SIG-M5 treated with dmso at 0.1 percent for 504 hours (cell line): ENCODE measurements at regions not wholly inside any gene's neighbourhood (a gene's known extent, or its start where the extent isn't known, plus 50 kb on each side); places are given as distances from the start of the nearest gene placed in this dataset.
A peak's percentile ranks its signal among the peaks of the same experiment; 100 is the strongest.
"Not testable (repeated sequence)": the region's sequence is repeated elsewhere in the genome, so short reads cannot be mapped to it uniquely, and the experiment has no call there.

Experiments
- DNase-seq: peaks from one replicate; lab custom pipeline; 2025; ENCODE audit not compliant: unreplicated experiment; lab: John Stamatoyannopoulos, UW

DNA sequence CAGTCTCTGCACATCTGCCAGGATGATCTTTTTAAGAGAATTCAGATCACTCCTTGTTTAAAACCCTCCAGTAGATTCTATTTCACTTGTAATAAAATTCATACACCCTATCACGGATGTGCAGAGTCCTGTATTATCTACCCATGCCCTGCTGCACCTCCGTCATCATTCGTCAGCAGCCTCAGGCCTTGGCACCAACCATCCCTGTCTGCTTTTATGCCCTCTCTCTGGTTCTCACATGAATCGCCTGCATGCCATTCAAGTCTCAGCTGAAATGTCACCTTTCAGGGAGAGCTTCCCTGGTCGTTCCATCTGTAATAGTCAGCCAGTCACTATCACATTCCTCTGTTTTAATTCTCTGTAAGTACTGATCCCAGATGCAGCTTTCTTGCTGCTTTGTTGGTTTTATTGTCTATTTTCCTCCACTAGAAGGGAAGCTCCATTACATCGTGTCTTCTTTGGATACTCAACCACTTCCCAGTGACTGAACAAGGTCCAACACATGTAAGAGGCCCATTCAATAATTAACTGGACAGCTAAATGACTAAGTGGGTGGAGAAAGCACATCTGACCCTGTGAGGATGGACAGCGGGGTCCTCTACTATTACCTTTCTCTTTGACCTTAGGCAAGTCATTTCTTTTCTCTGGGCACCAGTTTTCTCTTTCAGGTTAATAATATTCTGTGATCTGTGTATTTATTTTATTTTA lies 81.2 kb upstream of the GOT2 start:
- DNase-seq, result no peak

- DNase-seq, result peak; percentile 39
These were observed 80.3 kb upstream of the GOT2 start for GRCh38 chr16:58814348-58814801.

DNA sequence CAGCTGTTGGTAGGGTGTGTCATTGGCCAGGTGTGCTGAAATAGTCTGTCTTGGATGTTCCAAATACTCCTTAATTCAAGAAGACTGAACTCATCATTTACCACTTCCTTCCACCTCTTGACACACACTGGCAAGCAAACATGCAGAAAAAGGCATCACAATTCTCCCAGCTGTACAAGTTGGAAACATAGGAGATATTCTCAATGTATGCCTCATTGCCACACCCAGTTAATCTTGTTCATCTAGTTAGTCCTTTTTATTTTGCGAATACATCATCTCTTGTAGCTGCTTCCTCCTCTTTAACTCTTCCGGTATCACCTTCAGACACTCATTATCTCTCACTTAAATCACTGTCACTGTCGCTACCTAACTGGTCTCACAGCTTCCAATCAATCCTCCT lies 75.1 kb upstream of the GOT2 start:
- DNase-seq, result no peak

DNA sequence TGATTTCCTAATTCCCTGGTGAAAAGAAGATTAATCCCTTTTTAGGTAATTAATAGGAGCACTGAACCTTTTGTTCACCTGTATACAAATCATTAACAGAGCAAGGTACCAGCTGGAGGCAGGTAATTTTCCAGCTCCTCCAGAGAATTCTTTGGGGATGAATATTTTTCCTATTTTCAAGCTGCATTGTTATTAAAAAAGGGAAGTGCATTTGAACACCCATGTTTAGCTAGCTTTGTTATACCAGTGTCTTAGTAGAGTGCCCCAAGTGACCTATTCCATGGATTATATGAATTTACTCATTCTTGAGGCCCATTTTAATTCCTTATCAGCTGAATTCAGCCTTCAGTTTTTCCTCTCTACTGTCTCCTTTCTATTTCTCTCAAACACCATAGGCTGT lies 73.2 kb upstream of the GOT2 start:
- no peak for DNase-seq

- DNase-seq, result no peak
These were observed 67.7 kb upstream of the GOT2 start for GRCh38 chr16:58801838-58802237.

- DNase-seq, result no peak
These were observed 63.2 kb upstream of the GOT2 start for GRCh38 chr16:58797137-58797801.

DNA sequence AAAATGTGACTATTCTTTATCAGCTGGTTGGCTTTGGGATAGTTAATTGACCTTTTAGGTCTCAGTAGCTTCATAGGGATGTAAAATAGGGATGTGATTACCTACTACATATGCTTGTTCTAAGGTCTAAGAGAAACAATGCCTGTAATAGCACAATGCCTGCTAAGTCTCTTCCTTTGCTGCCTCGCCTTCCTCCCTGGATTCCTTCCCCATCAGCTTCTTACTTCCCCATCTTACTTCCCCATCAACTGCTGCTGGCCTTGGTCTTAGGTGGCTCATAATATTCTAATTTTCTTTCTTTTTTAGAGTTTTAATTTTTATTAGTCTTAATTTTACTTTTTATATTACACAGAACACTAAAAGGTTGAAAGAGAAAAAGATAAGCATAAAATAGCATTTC lies 59.2 kb upstream of the GOT2 start:
- peak; percentile 12 for DNase-seq

- no peak for DNase-seq
These were observed 58.1 kb upstream of the GOT2 start for GRCh38 chr16:58792188-58792587.

DNA sequence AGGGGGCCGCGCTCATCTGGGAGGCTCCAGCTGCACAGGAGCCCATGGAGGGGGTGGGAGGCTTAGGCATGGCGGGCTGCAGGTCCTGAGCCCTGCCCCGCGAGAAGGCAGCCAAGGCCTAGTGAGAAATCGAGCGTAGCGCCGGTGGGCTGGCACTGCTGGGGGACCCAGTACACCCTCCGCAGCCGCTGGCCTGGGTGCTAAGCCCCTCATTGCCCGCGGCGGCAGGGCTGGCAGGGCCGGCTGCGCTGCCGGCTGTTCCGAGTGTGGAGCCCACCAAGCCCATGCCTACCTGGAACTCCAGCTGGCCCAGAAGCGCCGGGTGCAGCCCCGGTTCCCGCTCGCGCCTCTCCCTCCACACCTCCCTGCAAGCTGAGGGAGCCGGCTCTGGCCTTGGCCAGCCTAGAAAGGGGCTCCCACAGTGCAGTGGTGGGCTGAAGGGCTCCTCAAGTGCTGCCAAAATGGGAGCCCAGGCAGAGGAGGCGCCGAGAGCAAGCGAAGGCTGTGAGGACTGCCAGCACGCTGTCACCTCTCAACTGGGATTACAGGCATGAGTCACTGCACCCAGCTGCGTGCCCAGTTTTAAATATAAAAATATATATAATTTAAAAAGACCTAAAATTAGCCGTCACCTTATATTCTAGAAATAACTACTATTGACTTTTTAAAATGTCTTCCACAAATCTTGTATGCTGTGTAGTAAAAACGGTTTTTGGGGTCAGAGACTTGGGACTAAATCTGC lies 56.9 kb upstream of the GOT2 start:
- DNase-seq, result not testable (repeated sequence)

- peak; percentile 6 for DNase-seq
These were observed 55.2 kb upstream of the GOT2 start for GRCh38 chr16:58789351-58789750.
